HCT116 (cell line): ENCODE measurements at regions not wholly inside any gene's neighbourhood (a gene's known extent, or its start where the extent isn't known, plus 50 kb on each side); places are given as distances from the start of the nearest gene placed in this dataset.

Experiments used
- ATAC-seq: fragments of 200-7000 bp; cut with Tn5 transposase; 2 replicates; pipeline ENCODE4 v1.9.1; 2020; ENCODE audit warnings: mild to moderate bottlenecking, moderate library complexity
- BruUV-seq: library from RNA; stranded (reverse); fragments of 400-500 nt; replicated peaks from 2 replicates; lab custom pipeline; 2021; lab: Mats Ljungman, UMichigan
- CTCF ChIA-PET: fragments of 300-600 bp; sonication (Branson Sonifier 250); formaldehyde crosslinking; loops from one replicate; lab custom pipeline; 2021; ENCODE audit warnings: antibody characterized with exemption; lab: Charles Lee
- POLR2A ChIA-PET: fragments of 300-600, 350-600 bp; sonication (Branson Sonifier 250); formaldehyde crosslinking; loops from one replicate; lab custom pipeline; 2021; ENCODE audit warnings: antibody characterized with exemption; lab: Charles Lee
- RAD21 ChIA-PET, 2 experiments: fragments of 300-600 bp; sonication (Branson Sonifier 250); formaldehyde crosslinking; loops; one replicate each; lab custom pipeline; 2023; ENCODE audit warnings: low total read pairs in 2 of 2; ENCODE audit not compliant: uncharacterized antibody in 2 of 2, unreplicated experiment in 2 of 2, low non-redundant PET in 1 of 2; lab: Charles Lee
- DNase-seq: peaks from one replicate; pipeline ENCODE4 v3.0.0-alpha.2; 2010; ENCODE audit warnings: low read depth, low spot score
- H2AFZ ChIP-seq: fragments of 200-600 bp; shearing (Covaris generic), sonication (generic); 2 replicates; pipeline ENCODE4 v1.6.1; 2017; ENCODE audit warnings: low read depth, mixed run types, mixed read lengths, antibody characterized with exemption, low read length; ENCODE audit not compliant: poor library complexity, severe bottlenecking
- H3K27ac ChIP-seq: 2 replicates; pipeline ENCODE4 v1.5.1; 2012; ENCODE audit warnings: low read depth, low read length
- H3K27me3 ChIP-seq: fragments of 200-600 bp; sonication (generic); 2 replicates; pipeline ENCODE4 v1.6.1; 2016; ENCODE audit warnings: mixed run types, low read length, mixed read lengths; ENCODE audit not compliant: insufficient read depth
- H3K36me3 ChIP-seq, 2 experiments: fragments of 200-500 bp in 1 of 2; fragments of 200-600 bp in 1 of 2; sonication (Bioruptor generic) in 1 of 2; sonication (generic) in 1 of 2; 2 replicates each; pipeline versions ENCODE4 v1.5.1 to v1.6.1; 2014 to 2016; ENCODE audit warnings: low read length in 2 of 2, inconsistent platforms in 1 of 2, mixed read lengths in 1 of 2, mixed run types in 1 of 2; ENCODE audit not compliant: insufficient read depth in 2 of 2, control insufficient read depth in 1 of 2
- H3K4me1 ChIP-seq, 2 experiments: fragments of 200-600 bp in 1 of 2; sonication (generic) in 1 of 2; 2 replicates each; pipeline versions ENCODE4 v1.5.1 to v1.6.1; 2012 to 2017; ENCODE audit warnings: low read length in 2 of 2, inconsistent platforms in 1 of 2, mild to moderate bottlenecking in 1 of 2, mixed read lengths in 1 of 2, mixed run types in 1 of 2, moderate library complexity in 1 of 2; ENCODE audit not compliant: insufficient read depth in 2 of 2, control insufficient read depth in 1 of 2
- H3K4me2 ChIP-seq: fragments of 200-600 bp; sonication (generic); 2 replicates; pipeline ENCODE4 v1.6.1; 2017; ENCODE audit warnings: mixed run types, low read length, mixed read lengths
- H3K4me3 ChIP-seq, 2 experiments: fragments of 200-600 bp in 1 of 2; sonication (generic) in 1 of 2; replicated peaks in 1 of 2; 2 replicates each; pipeline ENCODE4 v1.5.1; 2011 to 2016; ENCODE audit warnings: low read length in 2 of 2, control low read depth in 1 of 2, low read depth in 1 of 2, mild to moderate bottlenecking in 1 of 2, mixed read lengths in 1 of 2, mixed run types in 1 of 2
- H3K79me2 ChIP-seq: fragments of 200-600 bp; sonication (generic); 2 replicates; pipeline ENCODE4 v1.6.1; 2017; ENCODE audit warnings: mild to moderate bottlenecking, mixed run types, low read length, moderate library complexity, mixed read lengths; ENCODE audit not compliant: insufficient read depth
- H3K9ac ChIP-seq: fragments of 200-600 bp; sonication (generic); 2 replicates; pipeline ENCODE4 v1.6.1; 2016; ENCODE audit warnings: low read length, mixed read lengths
- H3K9me2 ChIP-seq: fragments of 200-600 bp; sonication (generic), shearing (Covaris generic); 2 replicates; pipeline ENCODE4 v1.6.1; 2017; ENCODE audit warnings: mixed run types, mild to moderate bottlenecking, moderate library complexity; ENCODE audit not compliant: insufficient read depth
- H3K9me3 ChIP-seq, 2 experiments: fragments of 200-500 bp in 1 of 2; fragments of 200-600 bp in 1 of 2; sonication (Bioruptor generic) in 1 of 2; sonication (generic) in 1 of 2; 2 replicates each; pipeline ENCODE4 v1.6.1; 2014 to 2017; ENCODE audit warnings: low read length in 2 of 2, mixed read lengths in 2 of 2, inconsistent platforms in 1 of 2, low read depth in 1 of 2, mild to moderate bottlenecking in 1 of 2, mixed run types in 1 of 2, moderate library complexity in 1 of 2; ENCODE audit not compliant: control insufficient read depth in 1 of 2, insufficient read depth in 1 of 2
- H4K20me1 ChIP-seq: fragments of 200-600 bp; sonication (generic), shearing (Covaris generic); 2 replicates; pipeline ENCODE4 v1.6.1; 2017; ENCODE audit warnings: mixed run types, mild to moderate bottlenecking, moderate library complexity; ENCODE audit not compliant: insufficient read depth
- CBX3 ChIP-seq: IDR thresholded peaks from 2 replicates; pipeline ENCODE4 v1.6.1; 2012; ENCODE audit warnings: low read depth
- CTCF ChIP-seq, 3 experiments: fragments of 200-600 bp in 1 of 3; sonication (generic) in 1 of 3; IDR thresholded peaks in 2 of 3; conservative IDR thresholded peaks in 1 of 3; 2 replicates each; pipeline ENCODE4 v1.5.1; 2012 to 2017; ENCODE audit warnings: low read depth in 2 of 3, low read length in 2 of 3, antibody characterized with exemption in 1 of 3, borderline replicate concordance in 1 of 3, control low read depth in 1 of 3, mild to moderate bottlenecking in 1 of 3, mixed read lengths in 1 of 3, mixed run types in 1 of 3, moderate library complexity in 1 of 3; ENCODE audit not compliant: insufficient read depth in 1 of 3
- EGR1 ChIP-seq: IDR thresholded peaks from 2 replicates; pipeline ENCODE4 v1.6.1; 2012; ENCODE audit warnings: low read depth
- ELF1 ChIP-seq: IDR thresholded peaks from 2 replicates; pipeline ENCODE4 v1.6.1; 2012; ENCODE audit warnings: low read depth, borderline replicate concordance
- EZH2phosphoT487 ChIP-seq: fragments of 200-600 bp; IDR thresholded peaks from 2 replicates; pipeline ENCODE4 v1.6.1; 2018; ENCODE audit warnings: antibody characterized with exemption, borderline replicate concordance
- FOSL1 ChIP-seq: IDR thresholded peaks from 2 replicates; pipeline ENCODE4 v1.6.1; 2012; ENCODE audit warnings: low read depth
- JUND ChIP-seq: IDR thresholded peaks from 2 replicates; pipeline ENCODE4 v1.6.1; 2012
- MAX ChIP-seq: IDR thresholded peaks from 2 replicates; pipeline ENCODE4 v1.6.1; 2012
- POLR2A ChIP-seq: IDR thresholded peaks from 2 replicates; pipeline ENCODE4 v1.7.0; 2011; ENCODE audit warnings: borderline replicate concordance; ENCODE audit not compliant: insufficient read depth, insufficient read length; ENCODE audit errors: extremely low read depth
- POLR2AphosphoS5 ChIP-seq: IDR thresholded peaks from 2 replicates; pipeline ENCODE4 v1.6.1; 2011; ENCODE audit warnings: mild to moderate bottlenecking, low read depth, low read length, moderate library complexity
- RAD21 ChIP-seq: IDR thresholded peaks from 2 replicates; pipeline ENCODE4 v1.6.1; 2012; ENCODE audit warnings: low read depth, mild to moderate bottlenecking
- SIN3A ChIP-seq: IDR thresholded peaks from 2 replicates; pipeline ENCODE4 v1.6.1; 2012; ENCODE audit warnings: low read depth
- SP1 ChIP-seq: IDR thresholded peaks from 2 replicates; pipeline ENCODE4 v1.6.1; 2012; ENCODE audit warnings: low read depth
- SRF ChIP-seq: IDR thresholded peaks from 2 replicates; pipeline ENCODE4 v1.6.1; 2012; ENCODE audit warnings: low read depth
- ZFX ChIP-seq: fragments of 450-650 bp; IDR thresholded peaks from 2 replicates; pipeline ENCODE4 v1.6.1; 2017
- ZNF274 ChIP-seq: fragments of 200-500 bp; sonication (Bioruptor generic); IDR thresholded peaks from 2 replicates; pipeline ENCODE4 v1.6.1; 2014; ENCODE audit warnings: mild to moderate bottlenecking, low read depth, low read length, inconsistent platforms
- intact Hi-C: fragments of 100-400 bp; cut with micrococcal nuclease; formaldehyde crosslinking; loops from 2 replicates; pipeline ENCODE4 v1.10.0; 2022

GRCh38 chr5:62937661-62938558 is 359.3 kb downstream of the LRRC70 start:
- no peak for TF ChIP-seq POLR2AphosphoS5
- no peak for TF ChIP-seq MAX
- no peak for TF ChIP-seq POLR2A
- no peak for TF ChIP-seq ZNF274
- no peak for TF ChIP-seq RAD21
- no peak for TF ChIP-seq SRF
- ChIA-PET CTCF (no interaction called here), RAD21 (no interaction called here), POLR2A (no interaction called here)
- Histone ChIP-seq H3K79me2 (no peaks in the 10 kb centered on the region), H3K36me3 (no peaks in the 10 kb centered on the region), H3K27me3 (no peaks in the 10 kb centered on the region), H2AFZ (no peak overlapping the region), H3K4me2 (no peak overlapping the region), H3K9me3 (no peaks in the 10 kb centered on the region), H3K4me1 (no peaks in the 10 kb centered on the region), H4K20me1 (no peaks in the 10 kb centered on the region), H3K9ac (no peak overlapping the region), H3K9me2 (no peaks in the 10 kb centered on the region), H3K27ac (no peak overlapping the region), H3K4me3 (no peak overlapping the region)
- DNase-seq, result no peak
- intact Hi-C loops, result no loop called here
- BruUV-seq, result no TSS peak
- ATAC-seq, result no peak

GRCh38 chr5:62935660-62936059 is 357.0 kb downstream of the LRRC70 start:
- intact Hi-C loops, result no loop called here
- no peaks in the 10 kb centered on the region for H3K36me3 ChIP-seq
- H3K27ac ChIP-seq, result no peak overlapping the region
- DNase-seq, result no peak
- no peak for ATAC-seq
- H3K4me3 ChIP-seq, result no peak overlapping the region
- BruUV-seq, result no TSS peak
- H3K9me3 ChIP-seq, result no peaks in the 10 kb centered on the region
- no peaks in the 10 kb centered on the region for H3K9me2 ChIP-seq
- no peaks in the 10 kb centered on the region for H3K79me2 ChIP-seq
- H3K27me3 ChIP-seq, result no peaks in the 10 kb centered on the region
- H4K20me1 ChIP-seq, result no peaks in the 10 kb centered on the region; the same call in 1 of the 2 replicates
- H2AFZ ChIP-seq, result no peak overlapping the region
- ChIA-PET POLR2A (no interaction called here), CTCF (no interaction called here), RAD21 (no interaction called here)
- no peak overlapping the region for H3K9ac ChIP-seq
- no peak overlapping the region for H3K4me2 ChIP-seq
- H3K4me1 ChIP-seq, result no peaks in the 10 kb centered on the region
- no peak for TF ChIP-seq FOSL1
- no peak for TF ChIP-seq EGR1
- TF ChIP-seq ZFX, result no peak
- no peak for TF ChIP-seq RAD21
- no peak for TF ChIP-seq POLR2AphosphoS5
- no peak for TF ChIP-seq SP1
- TF ChIP-seq JUND, result no peak
- TF ChIP-seq POLR2A, result no peak
- TF ChIP-seq MAX, result no peak
- no peak for TF ChIP-seq CBX3
- TF ChIP-seq ZNF274, result no peak
- no peak for TF ChIP-seq SIN3A
- TF ChIP-seq ELF1, result no peak
- no peak for TF ChIP-seq EZH2phosphoT487
- TF ChIP-seq CTCF (IDR thresholded peaks at IDR 0.05 in 2 of 3, conservative IDR thresholded peaks at IDR 0.05 in 1 of 3; ENCODE audit: borderline replicate concordance in 1 of 3, insufficient read depth in 1 of 3, low read depth in 2 of 3, low read length in 2 of 3), result no peak
